ENCODE measurements at regions not wholly inside any gene's neighbourhood (a gene's known extent, or its start where the extent isn't known, plus 50 kb on each side); places are given as distances from the start of the nearest gene placed in this dataset.

DNA sequence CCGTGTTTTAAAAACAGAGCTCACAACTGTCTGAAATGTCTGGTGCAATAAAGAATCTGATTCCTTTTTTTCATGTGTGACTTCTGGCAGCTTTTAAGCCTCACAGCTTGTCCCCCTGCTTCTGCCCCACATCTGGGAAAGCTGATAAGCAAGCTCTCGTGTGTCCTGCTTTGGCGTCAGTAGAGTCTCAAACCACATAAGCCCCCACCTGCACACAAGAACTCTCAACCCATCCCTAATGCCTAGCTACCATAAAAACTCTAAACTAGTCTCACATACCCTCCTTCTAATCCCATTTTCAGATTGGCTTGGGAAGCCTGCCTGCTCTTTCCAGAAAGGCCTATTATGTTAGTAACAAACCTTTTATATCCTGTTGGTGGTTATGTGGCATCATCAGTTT is 94.6 kb upstream of the DAB1 start:
- TF ChIP-seq ZFP3 (CRISPR knock-in tag; IDR thresholded peaks at IDR 0.05) (no peak), ARNTL (CRISPR knock-in tag; IDR thresholded peaks at IDR 0.05; ENCODE audit: borderline replicate concordance, low read depth) (no peak), ZFP30 (CRISPR knock-in tag; IDR thresholded peaks at IDR 0.05) (no peak), RARB (CRISPR knock-in tag; IDR thresholded peaks at IDR 0.05) (no peak), TOX (CRISPR knock-in tag; IDR thresholded peaks at IDR 0.05; ENCODE audit: borderline replicate concordance) (no peak), ISL1 (CRISPR knock-in tag; IDR thresholded peaks at IDR 0.05) (no peak), ZC3H10 (CRISPR knock-in tag; IDR thresholded peaks at IDR 0.05) (no peak), SNAI2 (CRISPR knock-in tag; IDR thresholded peaks at IDR 0.05) (no peak)
- TF ChIP-seq, protein P1, sequence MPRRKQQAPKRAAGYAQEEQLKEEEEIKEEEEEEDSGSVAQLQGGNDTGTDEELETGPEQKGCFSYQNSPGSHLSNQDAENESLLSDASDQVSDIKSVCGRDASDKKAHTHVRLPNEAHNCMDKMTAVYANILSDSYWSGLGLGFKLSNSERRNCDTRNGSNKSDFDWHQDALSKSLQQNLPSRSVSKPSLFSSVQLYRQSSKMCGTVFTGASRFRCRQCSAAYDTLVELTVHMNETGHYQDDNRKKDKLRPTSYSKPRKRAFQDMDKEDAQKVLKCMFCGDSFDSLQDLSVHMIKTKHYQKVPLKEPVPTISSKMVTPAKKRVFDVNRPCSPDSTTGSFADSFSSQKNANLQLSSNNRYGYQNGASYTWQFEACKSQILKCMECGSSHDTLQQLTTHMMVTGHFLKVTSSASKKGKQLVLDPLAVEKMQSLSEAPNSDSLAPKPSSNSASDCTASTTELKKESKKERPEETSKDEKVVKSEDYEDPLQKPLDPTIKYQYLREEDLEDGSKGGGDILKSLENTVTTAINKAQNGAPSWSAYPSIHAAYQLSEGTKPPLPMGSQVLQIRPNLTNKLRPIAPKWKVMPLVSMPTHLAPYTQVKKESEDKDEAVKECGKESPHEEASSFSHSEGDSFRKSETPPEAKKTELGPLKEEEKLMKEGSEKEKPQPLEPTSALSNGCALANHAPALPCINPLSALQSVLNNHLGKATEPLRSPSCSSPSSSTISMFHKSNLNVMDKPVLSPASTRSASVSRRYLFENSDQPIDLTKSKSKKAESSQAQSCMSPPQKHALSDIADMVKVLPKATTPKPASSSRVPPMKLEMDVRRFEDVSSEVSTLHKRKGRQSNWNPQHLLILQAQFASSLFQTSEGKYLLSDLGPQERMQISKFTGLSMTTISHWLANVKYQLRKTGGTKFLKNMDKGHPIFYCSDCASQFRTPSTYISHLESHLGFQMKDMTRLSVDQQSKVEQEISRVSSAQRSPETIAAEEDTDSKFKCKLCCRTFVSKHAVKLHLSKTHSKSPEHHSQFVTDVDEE (CRISPR knock-in tag; IDR thresholded peaks at IDR 0.05) = no peak
